ENCODE measurements at regions not wholly inside any gene's neighbourhood (a gene's known extent, or its start where the extent isn't known, plus 50 kb on each side); places are given as distances from the start of the nearest gene placed in this dataset.

DNA sequence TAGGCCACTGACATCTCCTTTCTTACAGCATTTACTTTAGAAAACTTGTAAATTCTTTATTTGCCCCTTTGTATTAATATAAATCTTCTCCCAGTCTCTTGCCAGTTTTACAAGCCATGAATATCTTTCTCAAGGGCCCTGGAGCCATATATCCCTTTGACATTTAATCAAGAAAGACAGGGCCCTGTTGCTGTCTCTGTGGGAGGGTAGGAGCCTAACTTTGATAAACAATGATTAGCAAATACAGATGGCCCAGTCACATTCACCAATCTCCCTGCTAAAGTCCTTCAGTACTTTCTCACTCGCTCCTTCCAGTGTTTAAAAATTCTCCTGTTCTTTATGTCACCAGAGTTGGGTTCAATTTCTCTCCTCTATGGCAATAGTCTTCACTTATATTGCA is 479.8 kb upstream of the USP15 start:
- intact Hi-C loops (cut with DNase I; ENCODE audit: low total_unique reads), result no loop called here
- peaks cover 0 to 6% of the 10 kb centered on the region in 2 donors for H3K4me1 ChIP-seq
- H3K27me3 ChIP-seq, result no peaks in the 10 kb centered on the region
- DNase-seq (ENCODE audit: low spot score in 2 of 2), result no peak
- no peak overlapping the region for H3K4me3 ChIP-seq
- H3K9me3 ChIP-seq, result no peaks in the 10 kb centered on the region
- TF ChIP-seq, protein P1, sequence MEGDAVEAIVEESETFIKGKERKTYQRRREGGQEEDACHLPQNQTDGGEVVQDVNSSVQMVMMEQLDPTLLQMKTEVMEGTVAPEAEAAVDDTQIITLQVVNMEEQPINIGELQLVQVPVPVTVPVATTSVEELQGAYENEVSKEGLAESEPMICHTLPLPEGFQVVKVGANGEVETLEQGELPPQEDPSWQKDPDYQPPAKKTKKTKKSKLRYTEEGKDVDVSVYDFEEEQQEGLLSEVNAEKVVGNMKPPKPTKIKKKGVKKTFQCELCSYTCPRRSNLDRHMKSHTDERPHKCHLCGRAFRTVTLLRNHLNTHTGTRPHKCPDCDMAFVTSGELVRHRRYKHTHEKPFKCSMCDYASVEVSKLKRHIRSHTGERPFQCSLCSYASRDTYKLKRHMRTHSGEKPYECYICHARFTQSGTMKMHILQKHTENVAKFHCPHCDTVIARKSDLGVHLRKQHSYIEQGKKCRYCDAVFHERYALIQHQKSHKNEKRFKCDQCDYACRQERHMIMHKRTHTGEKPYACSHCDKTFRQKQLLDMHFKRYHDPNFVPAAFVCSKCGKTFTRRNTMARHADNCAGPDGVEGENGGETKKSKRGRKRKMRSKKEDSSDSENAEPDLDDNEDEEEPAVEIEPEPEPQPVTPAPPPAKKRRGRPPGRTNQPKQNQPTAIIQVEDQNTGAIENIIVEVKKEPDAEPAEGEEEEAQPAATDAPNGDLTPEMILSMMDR (IDR thresholded peaks at IDR 0.05), result no peak
- no peak for TF ChIP-seq POLR2A (IDR thresholded peaks at IDR 0.05)
- TF ChIP-seq POLR2AphosphoS5 (IDR thresholded peaks at IDR 0.05), result no peak
- no peaks in the 10 kb centered on the region for H3K36me3 ChIP-seq
- H3K27ac ChIP-seq, result no peak overlapping the region

DNA sequence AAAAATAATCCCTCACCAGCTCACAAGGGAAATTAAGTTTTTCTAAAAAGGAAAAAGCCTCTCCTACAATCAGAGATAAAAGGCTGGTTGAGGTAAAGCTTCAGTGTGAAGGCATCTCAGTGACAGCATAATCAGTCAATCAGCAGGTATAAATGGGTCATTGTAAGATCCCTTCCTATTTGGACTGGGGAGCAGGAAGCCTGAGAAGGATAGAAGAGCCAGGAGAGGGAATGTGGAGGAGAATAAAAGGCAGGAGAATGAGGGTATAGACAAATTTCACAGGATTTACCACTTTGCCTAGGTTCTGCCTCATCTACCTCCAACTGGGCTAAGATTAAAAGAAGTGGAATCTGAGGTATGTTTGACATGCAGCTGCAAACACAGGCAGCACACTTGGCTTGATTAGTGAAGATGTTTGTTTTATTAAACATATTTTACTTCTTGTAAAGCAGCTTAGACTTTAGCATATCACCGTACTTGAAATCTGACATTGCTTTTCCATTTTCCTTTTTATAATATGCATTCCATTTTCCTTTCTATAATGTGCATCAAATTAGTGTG is 479.1 kb upstream of the USP15 start:
- Histone ChIP-seq H3K27ac (no peak overlapping the region), H3K36me3 (no peaks in the 10 kb centered on the region), H3K27me3 (no peaks in the 10 kb centered on the region), H3K4me3 (no peak overlapping the region), H3K4me1 (peaks cover 0 to 6% of the 10 kb centered on the region in 2 donors), H3K9me3 (no peaks in the 10 kb centered on the region)
- TF ChIP-seq POLR2A (IDR thresholded peaks at IDR 0.05), result no peak
- no peak for DNase-seq (ENCODE audit: low spot score in 2 of 2)
- intact Hi-C loops (cut with DNase I; ENCODE audit: low total_unique reads), result no loop called here

DNA sequence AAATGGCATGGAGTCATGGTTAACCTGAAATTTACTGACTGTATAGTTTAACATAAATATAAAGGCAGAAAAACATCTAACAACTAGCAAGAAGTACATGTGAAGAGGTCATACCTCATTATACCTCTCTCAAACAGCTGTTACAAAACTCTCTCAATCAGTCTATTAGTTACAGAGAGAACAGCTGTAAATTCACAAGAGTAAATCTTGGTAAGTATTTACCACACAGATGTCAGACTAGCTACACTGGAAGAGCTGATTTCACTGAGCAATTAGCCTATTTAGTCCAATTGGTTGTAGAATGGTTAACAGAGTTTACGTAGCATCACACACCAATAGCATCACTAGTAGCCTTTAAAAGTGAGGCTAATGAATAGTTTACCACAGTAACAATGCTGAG is 463.4 kb upstream of the USP15 start:
- H3K27me3 ChIP-seq, result no peaks in the 10 kb centered on the region
- H3K27ac ChIP-seq, result no peak overlapping the region
- no peaks in the 10 kb centered on the region for H3K4me1 ChIP-seq
- H3K4me3 ChIP-seq, result no peak overlapping the region
- TF ChIP-seq, protein P1 (IDR thresholded peaks at IDR 0.05), result no peak
- TF ChIP-seq POLR2A (IDR thresholded peaks at IDR 0.05) (no peak), POLR2AphosphoS5 (IDR thresholded peaks at IDR 0.05) (no peak)
- H3K36me3 ChIP-seq, result no peaks in the 10 kb centered on the region
- H3K9me3 ChIP-seq, result peaks cover 0 to 5% of the 10 kb centered on the region in 2 donors
- DNase-seq (ENCODE audit: low spot score in 2 of 2), result no peak
- intact Hi-C loops (cut with DNase I; ENCODE audit: low total_unique reads), result no loop called here

DNA sequence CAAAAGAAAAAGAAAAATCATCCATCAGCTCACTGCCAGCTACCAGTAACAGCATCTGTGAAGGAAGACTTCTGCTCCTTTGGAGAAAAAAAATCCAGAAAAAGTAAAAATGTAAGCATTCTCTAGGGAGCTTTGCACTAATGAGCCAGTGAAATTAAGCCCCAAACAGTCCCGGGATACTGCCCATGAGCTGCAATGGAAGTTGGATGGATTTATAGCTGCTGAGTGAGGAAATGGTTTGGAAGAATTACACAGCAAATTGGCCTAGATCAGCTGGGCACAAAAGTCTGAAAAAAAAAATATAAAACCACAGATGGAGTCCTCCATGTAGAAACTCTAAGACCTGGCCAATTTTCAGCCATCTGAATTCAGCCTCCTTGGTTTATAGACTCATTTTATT is 462.9 kb upstream of the USP15 start:
- intact Hi-C loops (cut with DNase I; ENCODE audit: low total_unique reads), result no loop called here
- Histone ChIP-seq H3K27ac (no peak overlapping the region), H3K4me1 (no peaks in the 10 kb centered on the region), H3K9me3 (peaks cover 0 to 7% of the 10 kb centered on the region in 2 donors), H3K4me3 (no peak overlapping the region), H3K27me3 (no peaks in the 10 kb centered on the region), H3K36me3 (no peaks in the 10 kb centered on the region)
- DNase-seq (ENCODE audit: low spot score in 2 of 2), result no peak
- TF ChIP-seq, protein P1 (IDR thresholded peaks at IDR 0.05), result no peak
- no peak for TF ChIP-seq POLR2A (IDR thresholded peaks at IDR 0.05)
- no peak for TF ChIP-seq POLR2AphosphoS5 (IDR thresholded peaks at IDR 0.05)

DNA sequence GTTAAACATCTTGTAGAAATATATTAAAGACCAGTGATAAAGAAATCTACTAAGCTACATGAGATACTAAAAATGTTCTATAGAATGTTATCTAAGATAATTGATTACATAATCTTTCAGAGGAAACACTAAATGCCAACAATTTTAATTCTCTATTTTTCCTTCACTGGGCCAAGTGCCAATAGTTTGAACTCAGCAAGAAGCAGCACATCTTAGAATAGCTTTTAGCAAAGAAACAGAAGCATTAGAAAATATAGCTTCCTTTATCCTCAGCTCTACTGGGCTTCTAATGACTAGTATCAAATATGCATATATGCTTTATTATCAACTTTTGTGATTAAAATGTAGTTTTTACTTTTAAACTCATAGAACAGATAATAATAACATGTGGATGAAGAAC is 461.4 kb upstream of the USP15 start:
- intact Hi-C loops (cut with DNase I; ENCODE audit: low total_unique reads), result no loop called here
- DNase-seq (ENCODE audit: low spot score in 2 of 2), result no peak
- Histone ChIP-seq H3K9me3 (peaks cover 0 to 9% of the 10 kb centered on the region in 2 donors), H3K4me3 (no peak overlapping the region), H3K27me3 (no peaks in the 10 kb centered on the region), H3K36me3 (no peaks in the 10 kb centered on the region), H3K4me1 (no peaks in the 10 kb centered on the region), H3K27ac (no peak overlapping the region)
- TF ChIP-seq, protein P1 (IDR thresholded peaks at IDR 0.05), result no peak
- TF ChIP-seq POLR2A (IDR thresholded peaks at IDR 0.05), result no peak
- TF ChIP-seq POLR2AphosphoS5 (IDR thresholded peaks at IDR 0.05), result no peak

DNA sequence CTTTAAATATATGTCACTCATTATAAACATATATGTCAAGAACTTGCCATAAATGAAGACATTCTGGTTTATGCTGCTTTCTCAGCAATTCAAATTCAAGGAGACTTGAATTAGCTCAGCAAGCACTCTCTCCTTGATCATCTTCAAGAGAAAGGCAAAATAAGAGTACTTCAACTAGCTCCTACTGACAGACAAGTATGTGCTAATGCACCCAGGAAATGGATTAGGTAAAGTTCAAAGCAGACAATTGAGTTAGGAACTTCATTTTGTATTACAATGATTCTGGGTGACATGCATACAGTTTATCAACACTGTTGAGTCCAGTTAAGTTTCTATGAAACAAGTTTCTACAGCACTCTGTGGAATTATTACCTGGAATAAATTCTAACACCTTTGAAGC is 455.9 kb upstream of the USP15 start:
- TF ChIP-seq, protein P1 (IDR thresholded peaks at IDR 0.05), result no peak
- TF ChIP-seq POLR2AphosphoS5 (IDR thresholded peaks at IDR 0.05) (no peak), POLR2A (IDR thresholded peaks at IDR 0.05) (no peak)
- Histone ChIP-seq H3K27me3 (no peaks in the 10 kb centered on the region), H3K36me3 (no peaks in the 10 kb centered on the region), H3K4me3 (no peak overlapping the region), H3K27ac (no peak overlapping the region), H3K9me3 (peaks cover 6 to 19% of the 10 kb centered on the region in 2 donors), H3K4me1 (no peaks in the 10 kb centered on the region)
- intact Hi-C loops (cut with DNase I; ENCODE audit: low total_unique reads), result no loop called here
- DNase-seq (ENCODE audit: low spot score in 2 of 2), result no peak

All from breast epithelium (tissue), 4 donors.